GM12875 (cell line): ENCODE measurements at regions not wholly inside any gene's neighbourhood (a gene's known extent, or its start where the extent isn't known, plus 50 kb on each side); places are given as distances from the start of the nearest gene placed in this dataset.

Experiments
- H3K4me3 ChIP-seq: one replicate; pipeline ENCODE4 v1.5.1; 2011; ENCODE audit warnings: low read depth, low read length, control low read depth
- CTCF ChIP-seq: IDR thresholded peaks from 2 replicates; pipeline ENCODE4 v1.5.1; 2011; ENCODE audit warnings: low read depth, mild to moderate bottlenecking, control low read depth, inconsistent platforms, low read length, moderate library complexity, borderline replicate concordance; ENCODE audit not compliant: insufficient read depth

DNA sequence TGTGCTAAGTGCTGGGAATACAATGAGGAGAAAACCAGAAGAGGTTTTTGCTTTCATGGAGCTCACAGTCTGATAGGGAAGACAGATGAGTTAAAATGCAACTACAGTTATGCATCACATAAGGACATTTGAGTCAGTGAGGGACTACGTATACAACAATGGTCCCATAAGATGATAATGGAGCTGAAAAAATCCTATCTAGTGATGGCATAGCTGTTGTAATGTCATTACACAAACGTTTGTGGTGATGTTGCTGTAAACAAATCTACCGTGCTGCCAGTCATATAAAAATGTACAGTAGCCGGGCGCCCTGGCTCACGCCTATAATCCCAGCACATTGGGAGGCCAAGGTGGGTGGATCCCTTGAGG lies 110.1 kb upstream of the RAD23B start:
- no peak for TF ChIP-seq CTCF

GRCh38 chr9:107173422-107174180 lies 109.5 kb upstream of the RAD23B start:
- TF ChIP-seq CTCF: no peak
- no peak overlapping the region for H3K4me3 ChIP-seq

More for the DNA sequence above, 110.1 kb upstream of the RAD23B start:
- no peak overlapping the region for H3K4me3 ChIP-seq

GRCh38 chr9:107174441-107174840 lies 108.6 kb upstream of the RAD23B start:
- H3K4me3 ChIP-seq: no peak overlapping the region
- no peak for TF ChIP-seq CTCF

DNA sequence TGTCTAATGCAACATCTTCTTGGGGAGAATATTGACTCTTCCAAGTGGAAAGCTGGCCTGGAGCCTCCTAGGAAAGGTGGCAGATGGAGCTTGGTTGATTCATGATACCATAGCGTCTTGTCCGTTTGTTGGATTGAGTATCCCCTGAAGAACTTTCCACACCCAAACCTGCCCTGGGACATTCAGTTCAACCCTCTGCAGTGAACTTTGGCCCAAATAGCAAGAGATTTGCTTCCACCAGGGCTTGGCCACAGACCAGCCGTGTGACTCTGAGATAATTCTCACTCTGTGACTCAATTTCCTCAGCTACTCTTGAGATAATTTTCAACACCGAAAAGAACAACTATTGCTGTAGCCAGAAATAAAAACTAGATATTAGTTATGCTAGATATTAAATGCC lies 108.0 kb upstream of the RAD23B start:
- no peak for TF ChIP-seq CTCF
- H3K4me3 ChIP-seq: no peak overlapping the region

GRCh38 chr9:107175816-107176435 lies 107.2 kb upstream of the RAD23B start:
- no peak overlapping the region for H3K4me3 ChIP-seq
- TF ChIP-seq CTCF: no peak

GRCh38 chr9:107176436-107177151 lies 106.5 kb upstream of the RAD23B start:
- no peak for TF ChIP-seq CTCF
- H3K4me3 ChIP-seq: no peak overlapping the region

- no peak for TF ChIP-seq CTCF
- H3K4me3 ChIP-seq: no peak overlapping the region
Measured at GRCh38 chr9:107177243-107177839, 105.7 kb upstream of the RAD23B start.
